Suprapubic skin (tissue), 4 donors: ENCODE measurements at regions not wholly inside any gene's neighbourhood (a gene's known extent, or its start where the extent isn't known, plus 50 kb on each side); places are given as distances from the start of the nearest gene placed in this dataset.

Experiments used
- DNase-seq, 2 donors: peaks; one replicate each; pipeline ENCODE4 v3.0.0-alpha.2; 2019; ENCODE audit warnings: low spot score in 2 of 2
- H3K27ac ChIP-seq: fragments of 200-600 bp; sonication (generic); one replicate; pipeline ENCODE4 v1.5.1; 2019
- H3K27me3 ChIP-seq: fragments of 200-600 bp; sonication (generic); one replicate; pipeline ENCODE4 v1.5.1; 2019
- H3K36me3 ChIP-seq: fragments of 200-600 bp; sonication (generic); one replicate; pipeline ENCODE4 v1.5.1; 2019
- H3K4me1 ChIP-seq: fragments of 200-600 bp; sonication (generic); one replicate; pipeline ENCODE4 v1.5.1; 2019
- H3K4me3 ChIP-seq: fragments of 200-600 bp; sonication (generic); one replicate; pipeline ENCODE4 v1.5.1; 2019; ENCODE audit warnings: mild to moderate bottlenecking
- H3K9me3 ChIP-seq: fragments of 200-600 bp; sonication (generic); one replicate; pipeline ENCODE4 v1.5.1; 2019
- CTCF ChIP-seq, 2 donors: fragments of 200-600 bp in 1 of 2; fragments of 450-650 bp in 1 of 2; sonication (generic) in 1 of 2; IDR thresholded peaks; one replicate each; pipeline ENCODE4 v1.5.1; 2016 to 2019; ENCODE audit warnings: antibody characterized with exemption in 2 of 2, mild to moderate bottlenecking in 1 of 2, moderate library complexity in 1 of 2
- EP300 ChIP-seq: sonication (generic); formaldehyde crosslinking; IDR thresholded peaks from one replicate; pipeline ENCODE4 v1.6.1; 2017; ENCODE audit warnings: antibody characterized with exemption
- POLR2A ChIP-seq, 2 donors: fragments of 450-650 bp; IDR thresholded peaks; one replicate each; pipeline ENCODE4 v1.6.1; 2017; ENCODE audit warnings: antibody characterized with exemption in 2 of 2, mild to moderate bottlenecking in 2 of 2, moderate library complexity in 2 of 2
- POLR2AphosphoS5 ChIP-seq, 3 donors: sonication (generic); formaldehyde crosslinking; IDR thresholded peaks; one replicate each; pipeline ENCODE4 v1.6.1; 2017; ENCODE audit warnings: antibody characterized with exemption in 3 of 3
- WGBS: methylation state at CpG from one replicate; pipeline ENCODE4 v1.1.5; 2018; 5-methylcytosine and 5-hydroxymethylcytosine counted together

DNA sequence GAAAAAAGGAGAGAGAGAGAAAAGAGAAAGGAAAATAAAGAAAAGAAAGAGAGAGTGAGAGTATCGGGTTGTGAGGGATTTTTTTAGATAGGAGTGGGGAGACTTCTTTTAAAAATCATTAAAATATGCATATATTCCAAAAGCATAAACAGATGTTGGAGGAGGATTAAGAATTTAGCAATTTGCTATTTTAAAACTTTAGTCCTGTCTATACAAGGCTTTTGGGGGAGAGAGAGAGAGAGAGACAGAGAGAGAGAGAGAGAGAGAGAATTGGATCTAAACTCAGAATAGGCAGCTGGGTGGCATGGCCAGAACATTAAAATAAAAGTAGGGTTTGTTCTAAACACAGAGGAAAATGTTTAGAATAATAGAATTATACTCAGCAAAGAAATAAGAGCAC, 72.1 kb downstream of the SOD2 start:
- Histone ChIP-seq H3K27ac (no peak overlapping the region), H3K36me3 (no peaks in the 10 kb centered on the region), H3K4me3 (no peak overlapping the region), H3K9me3 (peaks cover 8% of the 10 kb centered on the region), H3K4me1 (no peaks in the 10 kb centered on the region), H3K27me3 (no peaks in the 10 kb centered on the region)
- WGBS = 58% methylated on average over 1 of the region's 1 CpG
- no peak for DNase-seq
- TF ChIP-seq EP300 (no peak), POLR2A (IDR thresholded peaks at IDR 0.05) (no peak), CTCF (IDR thresholded peaks at IDR 0.05) (no peak), POLR2AphosphoS5 (IDR thresholded peaks at IDR 0.05) (no peak)

DNA sequence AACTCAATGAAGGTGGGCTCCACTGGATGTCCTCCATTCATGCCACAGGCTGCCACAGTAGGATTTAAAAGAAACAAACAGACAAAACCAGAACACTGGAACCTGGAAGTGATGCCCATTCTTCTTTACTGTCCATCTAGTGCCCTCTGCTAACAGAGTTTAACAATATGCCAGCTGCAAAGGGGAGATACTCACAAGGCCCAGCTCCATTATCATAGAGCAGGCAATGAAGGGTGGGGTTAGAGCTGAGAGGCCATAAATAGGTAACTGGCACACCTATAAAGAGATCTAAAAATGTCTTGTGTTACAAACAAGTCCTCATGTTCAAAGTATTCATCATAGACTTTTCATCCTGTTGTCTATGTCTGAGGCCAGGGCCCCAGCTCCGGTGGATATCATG, 75.6 kb downstream of the SOD2 start:
- WGBS = 100% methylated on average over 1 of the region's 1 CpG
- H3K4me3 ChIP-seq = no peak overlapping the region
- TF ChIP-seq POLR2AphosphoS5 (IDR thresholded peaks at IDR 0.05) = no peak
- H3K9me3 ChIP-seq = peaks cover 15% of the 10 kb centered on the region
- no peak for DNase-seq
- H3K27me3 ChIP-seq = no peaks in the 10 kb centered on the region
- no peaks in the 10 kb centered on the region for H3K4me1 ChIP-seq
- no peak overlapping the region for H3K27ac ChIP-seq
- no peaks in the 10 kb centered on the region for H3K36me3 ChIP-seq

DNA sequence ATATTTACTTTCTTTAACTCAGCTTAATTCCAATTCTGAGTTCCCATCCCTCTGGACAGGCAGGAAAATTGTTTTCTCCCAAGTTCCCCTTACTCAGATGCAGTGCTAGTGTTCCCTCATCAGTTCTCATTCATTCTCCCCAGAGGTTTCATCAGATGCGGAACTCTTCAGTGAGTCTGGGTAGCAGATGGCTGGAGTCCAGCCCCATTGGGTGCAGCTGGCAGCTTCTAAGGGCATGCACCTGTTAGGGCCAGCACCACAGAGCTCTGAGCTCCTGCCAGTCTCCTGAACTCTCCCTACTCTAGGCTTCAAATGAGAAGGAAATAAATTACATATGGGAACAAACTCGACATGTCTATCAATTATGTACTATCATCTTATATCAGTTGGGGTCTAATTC, 76.6 kb downstream of the SOD2 start:
- Histone ChIP-seq H3K27ac (no peak overlapping the region), H3K27me3 (no peaks in the 10 kb centered on the region), H3K4me3 (no peak overlapping the region), H3K9me3 (peaks cover 15% of the 10 kb centered on the region), H3K36me3 (no peaks in the 10 kb centered on the region), H3K4me1 (no peaks in the 10 kb centered on the region)
- TF ChIP-seq EP300 (no peak), POLR2AphosphoS5 (IDR thresholded peaks at IDR 0.05) (no peak), POLR2A (IDR thresholded peaks at IDR 0.05) (no peak), CTCF (IDR thresholded peaks at IDR 0.05) (no peak)
- WGBS = 85% methylated on average over 2 of the region's 2 CpGs
- DNase-seq = no peak

- no peak for TF ChIP-seq POLR2AphosphoS5 (IDR thresholded peaks at IDR 0.05)
- TF ChIP-seq EP300 = no peak
- TF ChIP-seq POLR2A (IDR thresholded peaks at IDR 0.05) = no peak
- no peak for TF ChIP-seq CTCF (IDR thresholded peaks at IDR 0.05)
- no peak for DNase-seq
- WGBS = 49% methylated on average over 3 of the region's 3 CpGs
Observed at GRCh38 chr6:159615918-159616317, 77.1 kb downstream of the SOD2 start.

GRCh38 chr6:159610881-159611280, 82.2 kb downstream of the SOD2 start:
- no peak overlapping the region for H3K27ac ChIP-seq
- H3K36me3 ChIP-seq = no peaks in the 10 kb centered on the region
- H3K4me3 ChIP-seq = no peak overlapping the region
- TF ChIP-seq CTCF (IDR thresholded peaks at IDR 0.05) = no peak
- DNase-seq = no peak
- peaks cover 7% of the 10 kb centered on the region for H3K9me3 ChIP-seq
- no peaks in the 10 kb centered on the region for H3K4me1 ChIP-seq
- no peaks in the 10 kb centered on the region for H3K27me3 ChIP-seq
- 84% methylated on average over 6 of the region's 6 CpGs for WGBS

More at GRCh38 chr6:159615918-159616317, 77.1 kb downstream of the SOD2 start:
- Histone ChIP-seq H3K4me3 (no peak overlapping the region), H3K36me3 (no peaks in the 10 kb centered on the region), H3K4me1 (no peaks in the 10 kb centered on the region), H3K27ac (no peak overlapping the region), H3K27me3 (no peaks in the 10 kb centered on the region), H3K9me3 (peaks cover 15% of the 10 kb centered on the region)

DNA sequence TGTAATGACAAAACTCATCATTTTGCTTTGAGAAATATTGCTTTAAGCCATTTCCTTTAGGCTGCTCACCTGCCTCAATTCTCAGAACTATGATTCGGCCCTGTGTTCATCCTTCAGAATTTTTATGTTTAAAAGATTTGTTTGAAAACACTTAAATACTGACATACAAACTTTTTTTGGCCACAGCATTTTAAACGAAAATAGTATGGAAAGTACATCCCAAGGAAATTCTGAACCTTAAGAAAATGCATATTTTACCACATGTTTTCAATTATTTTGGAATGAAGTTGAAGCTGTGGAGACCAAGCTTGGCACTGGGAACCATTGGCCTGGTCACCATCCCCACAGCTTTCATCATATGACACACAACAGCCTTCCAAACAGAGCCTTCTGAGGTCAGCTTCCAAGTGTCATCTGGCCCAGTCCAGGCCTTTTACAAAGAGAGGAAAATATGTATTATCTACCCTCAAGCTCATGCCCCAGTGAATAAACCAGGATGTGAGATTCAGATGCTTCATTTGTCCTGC, 83.3 kb downstream of the SOD2 start:
- no peaks in the 10 kb centered on the region for H3K4me1 ChIP-seq
- H3K27me3 ChIP-seq = no peaks in the 10 kb centered on the region
- H3K9me3 ChIP-seq = peaks cover 5% of the 10 kb centered on the region
- TF ChIP-seq POLR2AphosphoS5 (IDR thresholded peaks at IDR 0.05) (peak in 1 of 3 donors; percentile 22), EP300 (no peak), POLR2A (IDR thresholded peaks at IDR 0.05) (no peak)
- peak in 1 of 2 donors; percentile 81 for DNase-seq
- no peak overlapping the region for H3K27ac ChIP-seq
- no peak overlapping the region for H3K4me3 ChIP-seq
- WGBS = 52% methylated on average over 2 of the region's 2 CpGs
- H3K36me3 ChIP-seq = no peaks in the 10 kb centered on the region
